Neutrophil (primary cell): ENCODE measurements at regions not wholly inside any gene's neighbourhood (a gene's known extent, or its start where the extent isn't known, plus 50 kb on each side); places are given as distances from the start of the nearest gene placed in this dataset.

Experiments
- H3K27ac ChIP-seq: fragments of 200-600 bp; sonication (generic); 2 replicates; pipeline ENCODE4 v1.5.1; 2016; ENCODE audit warnings: mild to moderate bottlenecking, moderate library complexity
- H3K27me3 ChIP-seq: fragments of 200-600 bp; sonication (generic); 2 replicates; pipeline ENCODE4 v1.6.0; 2016; ENCODE audit warnings: mild to moderate bottlenecking
- H3K36me3 ChIP-seq: fragments of 200-600 bp; sonication (generic); 2 replicates; pipeline ENCODE4 v1.5.1; 2017
- H3K4me1 ChIP-seq, 2 experiments: fragments of 200-600 bp in 1 of 2; sonication (generic) in 1 of 2; 1 replicate in 1 of 2; 2 replicates in 1 of 2; pipeline versions ENCODE4 v1.5.1 to v1.6.1; 2013 to 2016; ENCODE audit warnings: low read depth in 1 of 2, low read length in 1 of 2, mild to moderate bottlenecking in 1 of 2, moderate library complexity in 1 of 2; ENCODE audit not compliant: control insufficient read depth in 1 of 2, insufficient read depth in 1 of 2
- H3K4me3 ChIP-seq, 2 experiments: fragments of 200-600 bp in 1 of 2; sonication (generic) in 1 of 2; 1 replicate in 1 of 2; 2 replicates in 1 of 2; pipeline ENCODE4 v1.5.1; 2013 to 2016; ENCODE audit warnings: low read depth in 1 of 2, low read length in 1 of 2, mild to moderate bottlenecking in 1 of 2, moderate library complexity in 1 of 2
- H3K9me3 ChIP-seq: fragments of 200-600 bp; sonication (generic); 2 replicates; pipeline ENCODE4 v1.5.1; 2016
- CTCF ChIP-seq: fragments of 200-600 bp; sonication (generic); IDR thresholded peaks from 2 replicates; pipeline ENCODE4 v1.5.1; 2016; ENCODE audit warnings: antibody characterized with exemption

DNA sequence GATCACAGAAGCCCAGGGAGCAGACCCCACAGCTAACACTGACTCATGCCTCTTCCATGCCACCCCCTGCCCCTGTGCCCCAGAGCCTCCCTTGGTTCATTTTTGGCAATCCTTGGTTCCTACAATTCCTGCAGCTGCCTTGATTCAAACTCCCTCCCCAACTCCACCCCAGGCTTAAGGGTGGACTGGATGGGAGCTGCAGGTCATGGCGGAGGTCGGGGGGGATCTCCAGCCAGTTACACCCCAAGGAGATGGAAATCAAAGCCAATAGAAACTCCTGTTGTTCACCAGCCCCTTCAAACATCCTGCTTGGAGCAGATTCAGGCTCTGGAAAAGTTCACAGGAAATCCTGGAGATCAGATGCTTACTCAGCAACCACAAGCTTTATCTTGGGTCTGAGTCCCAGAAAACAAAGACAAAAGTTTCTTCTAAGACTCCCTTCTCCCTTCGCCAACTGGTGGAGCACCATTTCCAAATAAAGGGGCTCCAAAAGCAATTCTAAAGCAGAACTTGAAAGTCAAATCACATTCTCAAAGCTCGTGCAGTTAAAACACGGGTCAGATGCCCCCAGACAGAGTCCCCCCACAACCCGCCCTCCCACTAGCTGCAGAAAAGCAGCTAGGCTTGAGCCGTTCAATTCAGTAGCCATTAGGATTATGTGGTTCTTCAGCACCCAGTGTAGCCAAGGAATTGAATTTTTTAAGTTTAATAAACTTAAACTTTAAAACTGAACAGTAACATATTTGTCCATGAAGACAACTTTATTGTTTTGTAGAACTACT is 149.5 kb downstream of the ANKRD60 start:
- no peaks in the 10 kb centered on the region for H3K9me3 ChIP-seq
- no peaks in the 10 kb centered on the region for H3K4me1 ChIP-seq
- H3K27ac ChIP-seq = no peak overlapping the region
- no peaks in the 10 kb centered on the region for H3K36me3 ChIP-seq
- no peak for TF ChIP-seq CTCF
- H3K4me3 ChIP-seq = no peak overlapping the region
- H3K27me3 ChIP-seq = no peaks in the 10 kb centered on the region

DNA sequence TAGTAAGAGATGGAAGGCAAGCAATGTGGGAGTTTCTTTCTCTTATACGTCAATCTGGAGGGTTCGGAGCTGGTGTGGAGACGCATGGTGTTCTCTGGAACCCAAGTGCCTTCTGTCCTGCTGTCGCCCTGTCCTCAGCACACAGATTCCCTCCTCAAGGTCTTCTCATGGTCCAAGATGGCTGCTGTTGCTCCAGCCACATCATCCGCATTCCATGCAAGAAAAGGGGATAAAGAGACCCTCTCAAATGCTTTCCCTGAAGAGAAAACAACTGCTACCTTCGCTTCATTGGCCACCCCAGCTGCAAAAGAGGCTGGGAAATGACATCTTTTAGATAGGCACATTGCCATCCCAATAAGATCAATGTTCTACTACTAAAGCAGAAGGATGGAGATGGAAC is 151.2 kb downstream of the ANKRD60 start:
- Histone ChIP-seq H3K9me3 (no peaks in the 10 kb centered on the region), H3K27ac (no peak overlapping the region), H3K27me3 (no peaks in the 10 kb centered on the region), H3K4me1 (no peaks in the 10 kb centered on the region), H3K36me3 (no peaks in the 10 kb centered on the region), H3K4me3 (no peak overlapping the region)
- TF ChIP-seq CTCF = no peak

GRCh38 chr20:58076405-58076804 is 152.0 kb downstream of the ANKRD60 start:
- TF ChIP-seq CTCF = no peak
- Histone ChIP-seq H3K9me3 (no peaks in the 10 kb centered on the region), H3K27me3 (no peaks in the 10 kb centered on the region), H3K4me1 (no peaks in the 10 kb centered on the region), H3K36me3 (no peaks in the 10 kb centered on the region), H3K4me3 (no peak overlapping the region), H3K27ac (no peak overlapping the region)

DNA sequence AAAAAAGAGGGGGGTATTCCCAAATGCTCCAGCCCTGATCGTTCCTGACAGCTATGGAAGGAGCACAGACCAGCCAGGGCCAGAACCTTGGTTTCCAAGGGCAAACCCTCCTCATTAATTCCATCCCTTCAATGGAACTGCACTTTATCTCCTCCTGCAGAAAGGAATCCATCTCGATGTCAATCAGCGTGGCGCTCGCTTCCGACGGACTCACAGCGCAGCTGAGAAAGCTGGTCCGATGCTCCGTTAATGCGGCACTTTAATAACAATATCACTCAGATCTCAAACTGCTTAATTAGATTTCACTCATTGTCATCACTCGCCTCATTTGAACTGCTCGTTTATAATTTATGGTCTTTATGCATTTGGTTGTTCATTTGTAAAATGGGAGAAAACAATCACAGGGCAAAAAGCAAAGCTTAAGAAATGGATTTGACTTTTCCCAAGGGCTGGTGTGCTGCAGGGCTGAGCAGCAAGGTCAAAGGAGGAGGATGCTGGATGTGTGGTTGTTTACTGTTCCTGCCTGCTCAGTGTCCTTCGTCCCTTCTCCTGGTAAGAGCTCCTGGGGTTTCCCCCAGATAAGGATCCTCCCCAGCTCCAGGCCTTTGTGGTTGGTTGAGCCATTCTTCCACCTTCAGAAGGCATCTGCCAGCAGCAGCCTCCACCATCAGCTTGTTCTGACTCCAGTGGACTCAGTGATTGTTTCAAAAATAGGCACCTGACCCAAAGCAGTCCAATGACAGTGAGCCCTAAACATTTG is 152.7 kb downstream of the ANKRD60 start:
- Histone ChIP-seq H3K4me3 (no peak overlapping the region), H3K9me3 (no peaks in the 10 kb centered on the region), H3K27ac (no peak overlapping the region), H3K4me1 (no peaks in the 10 kb centered on the region), H3K36me3 (no peaks in the 10 kb centered on the region), H3K27me3 (no peaks in the 10 kb centered on the region)
- no peak for TF ChIP-seq CTCF

DNA sequence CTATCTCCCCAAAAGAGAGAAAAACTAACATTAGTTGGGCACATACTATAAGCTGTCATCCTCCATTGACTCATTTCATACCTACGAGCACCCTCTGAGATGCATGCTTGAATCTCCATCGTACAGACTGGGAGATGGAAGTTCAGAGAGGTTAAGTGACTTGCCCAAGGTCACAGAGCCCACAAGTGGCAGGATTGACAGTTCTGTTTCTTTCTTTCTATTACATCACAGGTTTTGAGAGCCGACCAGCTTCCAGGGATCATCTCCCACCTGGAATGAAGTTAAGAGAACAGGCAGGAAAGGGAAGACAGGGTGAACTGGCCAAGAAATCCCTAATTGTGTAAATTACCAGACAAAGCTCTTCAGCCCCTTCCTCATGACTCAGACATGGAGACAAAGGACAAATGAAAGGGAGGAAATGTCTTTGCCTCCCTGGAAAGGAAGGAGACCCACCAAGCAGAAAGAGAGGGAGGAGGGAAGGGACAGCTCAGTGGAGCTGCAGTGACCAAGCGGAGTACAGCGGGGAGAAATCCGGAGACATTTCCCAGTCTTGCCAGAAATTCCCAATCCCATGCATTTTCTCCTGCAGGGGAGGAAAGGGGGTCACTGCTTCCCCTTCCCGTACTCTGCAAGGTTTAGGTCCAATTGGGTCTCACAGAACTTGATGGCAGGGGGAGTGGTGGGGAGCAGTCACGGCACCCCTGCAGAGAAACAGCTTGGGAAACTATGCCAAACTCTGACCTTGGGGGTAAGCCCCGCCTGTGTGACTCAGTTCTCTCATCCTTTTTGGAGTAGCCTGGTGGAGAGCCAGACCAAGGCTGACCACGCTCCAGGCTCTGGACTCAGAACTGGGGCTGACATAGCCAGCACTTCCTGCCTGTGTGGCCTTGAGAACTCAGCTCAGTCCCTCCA is 154.3 kb downstream of the ANKRD60 start:
- Histone ChIP-seq H3K9me3 (no peaks in the 10 kb centered on the region), H3K27me3 (no peaks in the 10 kb centered on the region), H3K4me3 (no peak overlapping the region), H3K36me3 (no peaks in the 10 kb centered on the region), H3K4me1 (no peaks in the 10 kb centered on the region), H3K27ac (no peak overlapping the region)
- no peak for TF ChIP-seq CTCF
